ENCODE measurements at regions not wholly inside any gene's neighbourhood (a gene's known extent, or its start where the extent isn't known, plus 50 kb on each side); places are given as distances from the start of the nearest gene placed in this dataset.

DNA sequence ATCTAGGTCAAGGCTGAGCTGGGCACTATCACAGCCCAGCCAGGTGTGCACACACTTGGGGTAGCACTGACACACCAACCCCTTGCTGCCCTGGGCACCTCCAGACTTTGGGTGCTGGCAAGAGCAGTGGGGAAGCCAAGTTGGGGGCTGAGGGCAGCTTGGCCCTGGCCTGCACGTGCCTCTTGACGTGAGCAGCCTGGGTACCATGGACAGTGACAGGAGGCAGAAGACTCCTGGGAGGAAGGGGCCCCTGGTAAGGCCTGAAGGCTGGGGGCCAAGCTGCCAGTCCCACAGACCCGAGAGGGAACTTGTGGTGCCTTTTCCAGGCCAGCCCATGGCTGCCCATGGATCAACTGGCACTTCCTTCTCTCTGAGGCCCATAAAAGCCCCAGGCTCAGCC is 124.1 kb upstream of the SFSWAP start:
- TF ChIP-seq POLR2AphosphoS5 (IDR thresholded peaks at IDR 0.05; ENCODE audit: low read depth, low read length) = no peak
- no peak for TF ChIP-seq POLR2A (IDR thresholded peaks at IDR 0.05; ENCODE audit: low read depth, low read length)

Measured in GM12892 (cell line).